Fibroblast of skin of back (primary cell): ENCODE measurements at regions not wholly inside any gene's neighbourhood (a gene's known extent, or its start where the extent isn't known, plus 50 kb on each side); places are given as distances from the start of the nearest gene placed in this dataset.

Experiments used
- DNase-seq: peaks from one replicate; pipeline ENCODE4 v3.0.0-alpha.2; 2013

DNA sequence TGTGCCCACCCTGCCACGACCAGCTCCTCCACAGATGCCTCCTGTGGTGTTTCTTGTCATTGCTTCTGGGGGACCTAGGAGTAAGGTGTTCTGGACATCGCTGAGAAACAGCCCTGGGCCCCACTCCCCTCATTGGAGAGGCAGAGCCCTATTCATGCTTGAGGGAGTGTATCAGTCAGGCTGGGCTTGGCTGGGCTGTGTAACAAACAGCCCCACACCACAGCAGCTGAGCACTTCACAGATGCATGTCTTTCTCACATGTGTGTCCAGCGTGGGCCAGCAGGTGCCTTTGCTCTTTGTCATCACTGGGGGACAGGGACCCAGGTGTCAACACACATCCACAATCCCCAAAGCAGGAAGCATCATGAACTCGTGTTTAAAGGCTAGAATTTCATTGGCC, 65.1 kb upstream of the FBRSL1 start:
- DNase-seq = no peak

DNA sequence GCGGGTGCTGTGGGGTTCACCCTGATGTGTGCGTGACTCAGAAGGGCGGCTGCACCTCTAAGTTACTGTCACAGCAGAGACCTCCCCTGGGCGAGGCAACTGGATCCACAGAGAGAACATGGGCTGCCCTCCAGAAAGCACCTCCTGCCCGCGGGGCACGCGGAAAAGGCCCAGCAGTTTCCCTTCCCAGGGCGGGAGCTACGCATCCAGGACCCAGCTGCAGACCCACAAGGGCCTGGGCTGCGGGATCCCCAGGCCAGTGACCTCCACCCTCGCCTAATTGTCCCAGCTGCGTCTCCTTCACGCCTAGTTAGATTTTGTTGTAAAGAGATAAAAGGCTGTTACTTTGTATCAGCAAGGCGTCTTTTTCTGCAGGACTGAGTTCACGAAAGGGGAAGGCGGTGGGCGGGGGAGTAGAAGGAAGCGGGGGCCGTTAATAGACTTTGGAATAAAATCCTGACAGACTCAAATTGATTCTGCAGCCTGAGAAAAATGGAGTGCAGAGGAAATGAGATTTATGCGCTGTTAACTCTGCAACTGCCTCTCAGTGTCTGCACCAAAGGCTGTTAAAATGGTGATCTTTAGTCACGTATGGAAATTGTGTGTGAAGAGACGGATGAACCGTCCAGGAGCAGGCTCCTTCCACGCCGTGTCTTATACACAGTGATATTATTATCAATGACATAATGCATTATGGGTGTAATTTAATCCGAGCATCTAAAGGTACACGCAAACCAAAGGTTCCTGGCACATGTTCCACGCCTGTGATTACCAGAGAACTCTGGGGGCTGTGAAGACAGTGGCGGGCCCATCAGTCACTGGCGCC, 65.9 kb upstream of the FBRSL1 start:
- no peak for DNase-seq

DNA sequence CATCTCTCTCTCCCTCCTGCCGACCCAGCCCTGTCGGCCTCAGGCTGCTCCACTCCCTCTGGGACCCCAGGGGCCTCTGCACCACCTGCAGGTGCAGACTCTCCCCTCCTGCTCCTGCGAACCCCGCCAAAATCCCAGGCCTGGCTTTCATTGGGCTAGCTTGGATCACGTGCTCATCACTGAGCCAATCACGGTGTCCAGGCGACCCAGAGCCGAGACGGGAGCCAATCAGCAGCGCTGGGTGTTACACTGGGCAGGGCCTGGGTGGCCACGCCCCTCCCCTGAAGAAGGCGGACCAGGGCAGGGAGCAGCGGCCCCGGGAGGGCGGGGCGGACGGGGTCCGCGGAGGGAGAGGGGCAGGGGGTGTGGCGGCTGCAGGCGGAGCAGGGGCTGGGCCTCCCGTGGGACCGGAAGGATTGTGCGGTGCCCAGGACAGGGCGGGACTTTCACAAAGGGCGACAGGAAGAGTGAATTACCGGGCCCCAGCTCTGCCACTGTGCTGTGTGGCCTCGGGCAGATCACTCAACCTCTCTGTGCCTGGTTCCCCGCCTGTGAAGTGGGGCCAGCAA, 66.6 kb upstream of the FBRSL1 start:
- no peak for DNase-seq

DNA sequence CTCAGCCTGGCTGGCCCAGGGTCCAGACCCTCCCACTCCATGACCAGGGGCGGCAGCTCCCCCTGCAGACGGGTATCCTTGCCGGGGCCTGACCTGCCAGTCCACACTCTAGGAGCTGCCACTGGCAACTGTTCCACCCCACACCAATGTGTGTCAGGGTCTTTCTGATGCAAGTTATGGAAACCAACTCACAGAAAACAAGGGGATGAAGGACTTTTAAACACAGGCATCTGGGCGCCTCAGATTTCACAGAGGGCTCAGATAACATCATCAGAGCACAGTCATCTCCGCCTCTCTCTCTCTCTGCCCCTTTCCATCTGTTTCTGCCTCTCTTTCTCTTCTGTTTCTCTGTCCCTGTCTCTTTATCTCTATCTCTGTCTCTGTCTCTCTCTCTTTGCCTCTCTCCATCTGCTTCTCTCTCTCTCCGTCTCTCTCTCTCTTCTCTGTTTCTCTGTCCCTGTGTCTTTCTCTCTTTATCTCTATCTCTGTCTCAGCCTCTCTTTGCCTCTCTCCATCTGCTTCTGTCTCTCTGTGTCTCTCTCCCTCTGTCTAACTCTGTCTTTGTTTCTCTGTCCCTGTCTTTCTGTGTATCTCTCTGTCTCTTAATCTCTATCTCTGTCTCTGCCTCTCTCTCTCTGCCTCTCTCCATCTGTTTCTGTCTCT, 67.4 kb upstream of the FBRSL1 start:
- DNase-seq = peak; percentile 11

DNA sequence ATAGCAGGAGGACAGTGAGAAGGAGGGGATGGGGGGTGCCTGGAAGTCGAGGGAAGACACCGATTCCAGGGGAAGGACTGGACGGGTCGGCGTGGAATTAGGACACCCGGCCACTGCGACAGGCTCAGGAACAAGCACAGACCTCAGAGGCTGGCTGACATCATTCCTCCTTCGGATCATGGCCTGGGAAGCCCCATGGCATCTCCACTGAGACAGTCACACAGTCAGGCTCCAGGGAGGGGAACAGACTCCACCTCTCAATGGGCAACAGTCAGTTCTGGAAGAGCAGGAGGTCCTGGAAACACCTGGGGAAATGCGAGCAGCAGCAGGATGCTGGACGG, 67.9 kb upstream of the FBRSL1 start:
- no peak for DNase-seq

DNA sequence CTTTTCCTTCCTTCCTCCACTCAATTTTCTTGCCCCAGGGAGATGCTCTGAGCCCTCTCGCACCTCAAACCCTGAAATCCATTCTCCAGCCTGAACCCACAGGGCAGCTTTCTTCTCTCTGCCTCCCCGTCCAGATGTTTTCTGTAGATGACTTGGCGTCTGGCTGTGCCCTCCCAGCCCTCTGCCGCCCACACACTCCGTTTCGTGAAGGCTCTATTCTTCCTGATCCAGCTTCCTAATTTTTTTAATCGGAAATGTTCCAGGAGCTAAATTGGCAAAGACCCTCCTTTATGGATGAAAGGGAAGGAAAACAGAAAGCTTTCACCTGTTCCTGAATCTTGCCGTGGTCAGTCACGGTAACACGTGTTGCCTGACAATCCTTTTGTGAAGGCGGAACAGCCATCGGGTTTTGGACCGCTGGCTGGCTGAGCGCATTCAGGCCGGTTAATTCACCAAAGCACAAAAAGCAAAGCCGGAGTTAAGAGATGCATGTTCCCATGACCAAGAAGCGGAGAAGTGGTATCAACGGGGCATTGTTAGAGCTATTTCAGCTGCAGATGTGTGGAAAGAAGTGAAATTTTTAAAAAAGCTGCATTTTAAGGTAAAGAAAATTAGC, 70.2 kb upstream of the FBRSL1 start:
- DNase-seq = no peak

DNA sequence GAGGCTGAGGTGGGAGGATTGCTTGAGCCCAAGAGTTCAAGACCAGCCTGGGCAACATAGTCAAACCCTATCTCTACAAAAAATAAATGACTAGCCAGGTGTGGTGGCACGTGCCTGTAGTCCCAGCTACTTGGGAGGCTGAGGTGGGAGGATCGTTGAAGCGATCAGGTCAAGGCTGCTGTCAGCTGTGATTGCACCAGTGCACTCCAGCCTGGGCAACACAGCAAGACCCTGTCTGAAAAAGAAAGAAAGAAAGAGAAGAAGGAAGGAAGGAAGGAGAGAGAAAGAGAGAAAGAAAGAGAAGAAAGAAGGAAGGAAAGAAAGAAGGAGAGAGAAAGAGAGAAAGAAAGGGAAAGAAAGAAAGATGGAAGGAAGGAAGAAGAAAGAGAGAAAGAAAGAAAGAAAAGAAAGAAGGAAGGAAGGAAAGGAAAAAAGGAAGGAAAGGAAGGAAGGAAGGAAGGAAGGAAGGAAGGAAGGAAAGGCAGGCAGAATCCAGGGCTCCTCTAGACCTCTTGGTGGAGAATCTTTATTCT, 71.5 kb upstream of the FBRSL1 start:
- no peak for DNase-seq

DNA sequence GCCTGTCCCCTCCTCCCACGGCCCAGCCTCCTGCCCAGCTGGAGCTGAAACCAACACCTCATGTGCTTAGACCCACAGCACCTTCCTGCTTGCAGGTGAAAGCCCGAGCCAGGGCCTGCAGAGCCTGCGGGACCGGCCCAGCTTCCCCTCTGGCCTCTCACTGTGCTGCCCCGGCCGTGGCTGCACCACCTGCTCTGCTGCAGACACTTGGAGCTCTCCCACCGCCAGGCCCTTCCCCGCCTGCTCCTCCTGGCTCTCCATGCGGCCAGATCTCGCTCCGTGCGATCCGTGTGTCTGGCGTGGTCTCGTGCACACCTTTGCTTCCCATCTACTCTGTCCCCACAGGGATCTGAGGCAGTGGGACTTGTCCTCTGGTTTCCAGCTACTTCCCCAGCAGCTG, 72.2 kb upstream of the FBRSL1 start:
- DNase-seq = no peak

DNA sequence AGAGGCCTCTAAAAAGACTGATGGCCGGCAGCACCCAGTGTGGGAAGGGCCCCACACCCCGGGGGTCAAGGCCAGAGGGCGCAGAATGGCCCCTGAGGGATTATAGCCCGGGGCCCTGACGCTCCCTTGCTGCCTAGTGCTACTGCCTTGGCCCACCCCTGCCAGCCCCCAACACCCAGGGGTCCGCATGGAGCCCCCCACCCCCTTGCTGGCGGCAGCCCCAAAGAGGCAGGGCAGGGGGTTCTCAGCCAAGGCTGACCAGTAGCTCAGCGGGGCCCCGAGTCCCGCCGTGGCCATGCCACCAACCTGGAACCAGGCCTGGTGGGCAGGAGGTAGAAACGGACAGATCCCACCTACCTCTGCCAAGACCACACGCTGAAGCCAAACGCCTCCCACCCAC, 73.1 kb upstream of the FBRSL1 start:
- DNase-seq = no peak

DNA sequence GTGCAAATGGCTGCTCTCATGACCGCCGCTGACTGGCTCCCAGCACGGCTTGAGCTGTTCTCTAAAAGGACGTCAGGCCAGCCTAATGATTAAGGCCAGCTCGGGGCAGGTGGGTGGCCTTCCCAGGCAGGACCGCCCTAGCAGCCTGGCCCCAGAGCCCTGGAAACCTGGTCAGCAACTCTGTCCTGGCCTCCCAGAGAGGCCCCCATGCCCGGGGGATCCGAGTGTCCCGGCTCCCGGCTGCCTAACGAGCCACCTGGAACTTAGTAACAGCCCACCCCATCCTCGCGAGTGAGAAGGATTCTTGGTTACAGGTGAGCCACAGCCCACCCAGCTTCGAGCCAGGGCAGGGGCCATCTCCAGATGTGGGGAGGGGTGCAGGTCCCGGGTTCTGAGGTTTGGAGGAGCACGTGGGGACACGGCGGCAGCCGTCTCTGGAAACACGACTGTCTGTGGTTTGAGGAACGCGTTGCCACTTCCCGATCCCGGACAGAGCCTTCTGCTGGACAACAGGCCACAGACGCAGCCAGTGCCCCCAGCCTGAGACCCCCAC, 73.8 kb upstream of the FBRSL1 start:
- DNase-seq = no peak

DNA sequence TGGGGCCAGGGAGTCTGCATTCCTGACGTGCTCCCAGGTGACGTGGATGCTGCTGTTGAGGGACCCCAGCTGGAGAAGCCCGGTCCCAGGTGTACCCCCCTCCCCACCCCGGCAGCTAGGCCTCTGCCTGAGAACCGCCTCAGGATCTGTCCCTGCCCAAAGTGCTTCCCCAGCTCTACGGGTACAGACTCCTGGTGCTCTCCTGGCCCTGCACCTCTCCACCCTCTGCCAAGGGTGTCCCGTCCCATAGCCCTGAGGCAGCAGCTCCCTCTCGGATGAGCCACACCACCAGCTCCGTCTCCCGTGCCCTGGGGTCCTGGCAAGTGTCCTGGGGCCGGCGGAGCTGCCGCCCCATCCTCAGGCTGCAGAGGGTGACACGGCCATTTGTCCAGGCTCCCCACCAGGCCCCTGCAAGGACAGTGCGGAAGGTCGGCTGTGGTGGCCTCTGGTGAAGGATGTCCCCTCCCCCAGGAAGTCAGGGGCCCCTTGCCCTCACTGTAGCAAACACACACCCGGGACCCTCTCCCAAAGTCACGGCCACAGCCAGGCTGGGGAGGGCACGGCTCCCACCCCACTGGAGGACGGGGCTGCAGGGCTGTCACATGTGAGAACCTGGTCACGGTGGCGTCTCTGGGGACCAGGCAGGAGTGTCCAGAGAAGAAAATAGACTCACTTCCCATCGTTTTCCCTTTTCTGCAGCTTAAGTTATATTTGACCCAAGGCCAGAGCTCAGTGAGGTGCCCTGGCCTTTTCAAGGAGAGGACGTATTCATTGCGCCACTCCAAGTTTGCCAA, 74.4 kb upstream of the FBRSL1 start:
- no peak for DNase-seq

DNA sequence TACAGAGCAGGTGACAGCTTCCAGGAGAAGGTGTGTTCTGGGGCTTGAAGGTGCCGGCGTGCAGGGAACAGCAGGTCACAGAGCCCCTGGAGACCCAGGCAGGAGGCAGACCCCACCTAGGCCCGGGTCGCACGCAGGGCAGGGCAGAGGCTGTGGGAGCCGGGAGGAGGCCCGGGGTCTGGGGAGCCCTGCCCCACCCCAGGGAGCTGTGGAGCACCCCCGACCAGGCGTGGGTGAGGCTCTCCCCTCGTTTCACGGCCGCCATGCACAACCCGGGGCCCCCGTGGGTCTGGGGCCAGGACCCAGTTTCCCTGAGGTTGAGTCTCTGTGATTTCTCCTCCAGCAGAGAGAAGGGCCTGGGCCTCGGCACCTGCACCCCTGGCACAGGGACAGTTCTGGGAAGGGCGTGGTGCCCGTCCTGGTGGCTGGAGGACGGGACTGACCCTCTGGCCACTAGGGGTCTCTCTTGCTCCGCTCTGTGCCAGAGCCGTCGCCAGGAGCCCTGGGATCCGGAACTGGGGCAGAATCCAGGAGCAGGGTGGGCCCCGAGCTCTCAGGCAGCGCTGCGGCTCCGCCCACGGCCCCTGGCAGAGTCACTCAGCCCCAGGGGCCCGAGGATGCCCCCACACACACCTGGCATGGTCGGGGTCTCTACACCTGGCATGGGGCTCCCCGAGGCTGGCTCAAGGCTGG, 75.2 kb upstream of the FBRSL1 start:
- DNase-seq = peak; percentile 66

DNA sequence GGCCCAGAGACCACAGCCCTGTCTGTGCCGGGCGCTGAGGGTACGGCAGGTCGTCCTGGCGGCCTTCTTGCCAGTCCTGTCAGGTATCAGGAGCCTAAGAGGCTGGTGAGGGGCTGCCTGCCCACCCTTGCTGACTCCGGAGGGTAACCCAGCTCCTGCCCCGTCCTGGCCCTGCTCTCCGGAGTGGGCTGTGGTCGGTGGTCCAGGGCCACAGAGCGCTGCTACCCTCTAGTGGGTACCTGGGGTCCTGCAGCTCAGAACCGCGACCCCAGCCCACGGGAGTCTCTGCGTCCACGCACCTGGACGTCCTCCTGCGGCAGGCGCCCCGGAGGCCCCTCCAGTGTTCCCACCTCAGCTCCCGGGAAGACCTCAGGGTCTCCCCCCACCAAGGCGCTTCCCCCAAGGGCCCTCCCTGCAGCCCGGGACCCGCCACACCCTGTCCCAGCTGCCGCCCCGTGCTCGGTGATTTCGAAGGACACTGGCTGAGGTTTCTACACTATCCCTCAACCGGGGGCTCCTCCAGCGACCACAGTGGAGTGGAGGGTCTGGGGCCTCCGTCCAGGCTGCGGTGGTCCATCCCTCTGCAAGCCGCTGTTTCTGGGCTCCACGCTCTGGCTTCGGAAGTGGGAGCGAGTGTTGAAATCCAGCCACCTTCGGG, 75.9 kb upstream of the FBRSL1 start:
- DNase-seq = no peak

DNA sequence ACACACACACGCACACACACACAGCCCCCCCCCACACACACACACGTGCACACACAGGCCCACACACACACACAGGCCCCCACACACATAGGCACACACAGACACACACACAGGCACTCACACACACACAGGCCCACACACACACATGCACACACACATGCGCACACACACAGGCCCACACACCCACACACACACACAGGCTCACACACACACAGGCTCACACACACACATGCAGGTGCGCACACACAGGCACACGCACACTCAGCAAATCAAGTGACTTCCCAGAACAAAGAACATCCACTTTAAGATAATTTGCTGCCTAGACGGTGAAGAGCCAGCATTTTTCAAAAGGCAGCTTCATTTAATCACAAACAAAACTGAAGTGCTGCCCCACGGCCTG, 78.5 kb upstream of the FBRSL1 start:
- no peak for DNase-seq

DNA sequence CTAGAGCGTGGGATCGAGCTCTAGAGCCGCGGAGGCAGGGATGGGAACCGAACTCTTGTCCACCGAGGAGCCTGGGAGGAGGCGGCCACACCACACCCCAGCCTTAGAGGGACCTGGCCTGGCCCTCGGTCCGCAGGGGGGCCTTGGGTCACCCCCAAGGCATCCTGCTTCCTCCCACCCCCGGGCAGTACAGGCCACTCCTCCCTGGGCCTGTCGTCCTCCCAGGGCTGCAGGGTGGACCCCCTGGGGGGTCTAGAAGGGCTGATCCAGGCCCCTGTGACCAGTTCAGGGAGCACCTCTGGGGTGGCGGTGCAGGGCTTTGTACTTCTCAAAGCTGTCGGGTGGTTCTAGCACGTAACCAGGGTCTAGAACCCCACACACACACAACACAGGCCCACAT, 79.1 kb upstream of the FBRSL1 start:
- no peak for DNase-seq

DNA sequence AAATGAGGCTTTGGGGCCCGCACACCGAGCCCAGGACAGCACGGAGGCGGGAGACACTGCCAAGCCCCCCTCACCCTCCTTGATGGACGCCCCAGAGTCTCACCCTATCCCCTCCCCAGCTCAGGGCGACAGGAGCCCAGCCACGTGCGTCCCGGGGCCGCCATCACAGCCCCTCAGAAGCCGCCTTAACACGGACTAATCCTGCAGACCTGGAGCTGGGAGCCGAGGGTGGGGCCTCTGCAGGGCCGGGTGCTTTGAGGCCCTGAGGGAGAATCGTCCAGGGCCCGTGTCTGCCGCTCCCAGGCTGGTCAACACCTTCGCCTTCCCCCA, 79.7 kb upstream of the FBRSL1 start:
- no peak for DNase-seq

DNA sequence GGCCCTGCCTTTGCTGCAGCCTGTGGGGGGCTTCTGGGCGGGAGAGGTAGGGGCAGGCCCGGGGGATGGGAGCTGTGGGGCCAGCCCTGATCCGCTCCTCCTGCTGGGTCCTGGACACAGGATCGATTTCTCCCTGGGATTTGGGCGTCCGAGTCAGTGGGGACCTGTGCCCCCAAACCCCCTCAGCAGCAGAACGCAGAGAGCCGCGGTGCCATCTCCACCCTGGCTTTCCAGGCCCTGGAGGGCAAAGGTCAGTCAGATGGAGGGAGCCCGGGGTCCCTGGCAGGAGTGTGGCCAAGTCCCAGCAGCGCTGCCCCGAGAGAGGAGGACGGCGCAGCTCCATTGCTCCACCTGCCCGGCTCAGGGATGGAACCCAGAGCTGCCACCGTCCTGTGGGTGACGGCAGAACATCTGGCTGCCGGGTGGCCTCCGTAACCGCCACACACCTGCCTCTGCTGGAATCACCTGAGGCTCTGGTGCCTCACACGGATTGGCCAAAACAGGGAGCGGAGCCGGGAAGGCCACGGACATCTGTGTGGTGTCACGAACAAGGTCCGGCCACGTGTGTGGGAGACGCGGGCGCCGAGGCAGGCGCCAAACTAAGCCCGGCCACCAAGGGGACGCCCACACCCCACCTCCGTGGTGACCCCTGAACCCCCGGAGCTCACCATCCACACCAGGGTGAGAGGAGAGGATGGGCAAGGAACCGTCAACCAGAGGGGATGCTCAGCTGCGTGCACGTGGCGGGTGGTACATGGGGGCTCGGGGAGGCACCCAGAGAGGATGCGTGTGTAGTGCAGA, 80.3 kb upstream of the FBRSL1 start:
- no peak for DNase-seq

DNA sequence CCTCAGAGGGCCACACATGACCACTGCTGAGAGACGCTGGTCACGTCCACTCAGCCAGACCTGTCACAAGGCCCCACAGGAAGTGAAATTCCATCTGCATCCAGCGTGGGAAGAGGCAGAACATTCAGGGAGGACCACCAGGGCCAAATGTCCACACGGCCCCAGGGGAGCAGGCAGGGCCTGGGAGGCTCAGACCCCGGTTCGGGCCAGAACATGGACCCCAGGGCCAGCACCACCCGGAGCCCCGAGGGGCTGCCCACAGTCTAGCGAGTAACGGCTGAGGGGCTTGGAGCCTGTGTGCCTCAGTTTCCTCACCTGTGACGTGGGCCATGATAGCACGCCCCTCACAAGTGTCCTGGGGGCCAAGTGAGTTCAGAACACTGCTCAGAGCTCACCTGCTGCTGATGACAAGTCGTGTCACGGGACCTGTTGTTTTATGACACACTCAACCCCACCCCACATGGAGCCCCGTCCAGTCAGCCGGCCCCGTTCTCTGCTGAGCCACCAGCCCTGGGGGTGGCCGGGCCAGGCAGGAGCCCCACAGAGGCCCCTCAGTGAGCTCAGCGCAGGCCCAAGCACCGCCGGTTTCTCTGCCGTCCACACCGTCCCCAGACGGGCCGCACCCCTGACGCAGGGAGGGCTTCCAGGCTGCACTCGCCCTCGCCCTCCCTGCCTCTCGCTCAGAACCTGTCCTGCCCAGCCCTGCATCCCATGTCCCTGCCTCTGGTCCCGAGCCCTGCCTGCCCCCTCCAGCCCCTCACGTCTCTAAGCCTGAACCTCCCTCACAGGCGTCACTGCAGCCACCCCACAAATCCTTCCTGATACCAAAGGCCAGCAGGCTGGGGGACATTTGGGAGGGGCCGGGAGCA, 79.5 kb upstream of the GALNT9 start:
- DNase-seq = no peak

DNA sequence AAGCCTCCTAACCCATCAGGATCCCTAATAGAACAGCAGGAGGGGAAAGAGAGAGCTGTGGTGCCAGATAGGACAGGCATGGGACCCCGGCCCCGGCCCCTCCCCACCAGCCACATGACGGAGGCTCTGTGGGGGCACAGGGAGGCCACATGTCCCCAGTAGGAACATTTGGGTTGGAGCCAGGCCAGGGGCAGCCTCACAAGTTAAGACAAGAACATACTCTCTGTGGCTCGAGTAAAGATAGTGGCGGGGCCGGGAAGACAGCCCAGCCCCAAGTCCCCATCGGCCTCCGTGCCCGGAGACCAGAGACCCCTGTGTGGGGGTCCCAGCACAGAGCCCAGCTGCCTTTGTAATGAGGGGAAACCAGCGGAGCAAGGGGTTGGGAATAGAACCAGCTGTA, 78.6 kb upstream of the GALNT9 start:
- DNase-seq = no peak
